ENCODE measurements at regions not wholly inside any gene's neighbourhood (a gene's known extent, or its start where the extent isn't known, plus 50 kb on each side); places are given as distances from the start of the nearest gene placed in this dataset.

- H3K36me3 ChIP-seq (ENCODE audit: control insufficient read depth in 2 of 2, insufficient read depth in 1 of 2, low read length in 2 of 2): no peaks in the 10 kb centered on the region
- no peaks in the 10 kb centered on the region for H3K4me1 ChIP-seq (ENCODE audit: control insufficient read depth, insufficient read depth, low read length)
- ChIA-PET CTCF (interaction anchor here (0.7 kb wide), 1 partner anchor 763 kb away, joined by 3 read pairs; no protein-coding TSS in a partner anchor), POLR2A (no interaction called here)
- TF ChIP-seq ZNF140 (tag by site-specific recombination; IDR thresholded peaks at IDR 0.05): no peak
- TF ChIP-seq ZNF221 (tag by site-specific recombination; IDR thresholded peaks at IDR 0.05; ENCODE audit: borderline replicate concordance): no peak
- no peak for TF ChIP-seq GLIS2 (tag by site-specific recombination; IDR thresholded peaks at IDR 0.05)
- no peak for TF ChIP-seq ZEB2 (tag by site-specific recombination; IDR thresholded peaks at IDR 0.05)
- TF ChIP-seq ZNF324 (tag by site-specific recombination; IDR thresholded peaks at IDR 0.05): no peak
- TF ChIP-seq ZNF16 (tag by site-specific recombination; IDR thresholded peaks at IDR 0.05; ENCODE audit: low read depth): no peak
- TF ChIP-seq, protein P1, sequence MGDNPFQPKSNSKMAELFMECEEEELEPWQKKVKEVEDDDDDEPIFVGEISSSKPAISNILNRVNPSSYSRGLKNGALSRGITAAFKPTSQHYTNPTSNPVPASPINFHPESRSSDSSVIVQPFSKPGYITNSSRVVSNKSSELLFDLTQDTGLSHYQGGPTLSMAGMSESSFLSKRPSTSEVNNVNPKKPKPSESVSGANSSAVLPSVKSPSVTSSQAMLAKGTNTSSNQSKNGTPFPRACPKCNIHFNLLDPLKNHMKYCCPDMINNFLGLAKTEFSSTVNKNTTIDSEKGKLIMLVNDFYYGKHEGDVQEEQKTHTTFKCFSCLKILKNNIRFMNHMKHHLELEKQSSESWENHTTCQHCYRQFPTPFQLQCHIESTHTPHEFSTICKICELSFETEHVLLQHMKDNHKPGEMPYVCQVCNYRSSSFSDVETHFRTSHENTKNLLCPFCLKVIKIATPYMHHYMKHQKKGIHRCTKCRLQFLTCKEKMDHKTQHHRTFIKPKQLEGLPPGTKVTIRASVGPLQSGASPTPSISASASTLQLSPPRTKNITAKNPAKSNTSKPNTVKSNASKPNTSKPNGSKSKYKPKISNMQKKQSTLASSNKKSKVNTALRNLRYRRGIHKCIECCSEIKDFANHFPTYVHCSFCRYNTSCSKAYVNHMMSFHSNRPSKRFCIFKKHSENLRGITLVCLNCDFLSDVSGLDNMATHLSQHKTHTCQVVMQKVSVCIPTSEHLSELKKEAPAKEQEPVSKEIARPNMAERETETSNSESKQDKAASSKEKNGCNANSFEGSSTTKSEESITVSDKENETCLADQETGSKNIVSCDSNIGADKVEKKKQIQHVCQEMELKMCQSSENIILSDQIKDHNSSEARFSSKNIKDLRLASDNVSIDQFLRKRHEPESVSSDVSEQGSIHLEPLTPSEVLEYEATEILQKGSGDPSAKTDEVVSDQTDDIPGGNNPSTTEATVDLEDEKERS (tag by site-specific recombination; IDR thresholded peaks at IDR 0.05): no peak
- TF ChIP-seq ZNF248 (tag by site-specific recombination; IDR thresholded peaks at IDR 0.05): no peak
- no peak overlapping the region for H3K4me3 ChIP-seq (ENCODE audit: low read depth, low read length)
- H3K27ac ChIP-seq (ENCODE audit: extremely low read depth, low read depth, low read length): no peak overlapping the region
- no peaks in the 10 kb centered on the region for H3K9me3 ChIP-seq (ENCODE audit: control insufficient read depth, insufficient read depth, low read depth, low read length)
Measured at GRCh38 chr6:66931787-66932186, 1224.8 kb upstream of the EYS start.

- H3K9me3 ChIP-seq (ENCODE audit: control insufficient read depth, insufficient read depth, low read depth, low read length): no peaks in the 10 kb centered on the region
- H3K36me3 ChIP-seq (ENCODE audit: control insufficient read depth in 2 of 2, insufficient read depth in 1 of 2, low read length in 2 of 2): no peaks in the 10 kb centered on the region
- CTCF ChIA-PET: no interaction called here
- H3K4me3 ChIP-seq (ENCODE audit: low read depth, low read length): no peak overlapping the region
- POLR2A ChIA-PET: no interaction called here
- H3K27ac ChIP-seq (ENCODE audit: extremely low read depth, low read depth, low read length): no peak overlapping the region
- H3K4me1 ChIP-seq (ENCODE audit: control insufficient read depth, insufficient read depth, low read length): no peaks in the 10 kb centered on the region
- no peak for TF ChIP-seq KLF7 (tag by site-specific recombination; IDR thresholded peaks at IDR 0.05; ENCODE audit: borderline replicate concordance)
- TF ChIP-seq, protein P2, sequence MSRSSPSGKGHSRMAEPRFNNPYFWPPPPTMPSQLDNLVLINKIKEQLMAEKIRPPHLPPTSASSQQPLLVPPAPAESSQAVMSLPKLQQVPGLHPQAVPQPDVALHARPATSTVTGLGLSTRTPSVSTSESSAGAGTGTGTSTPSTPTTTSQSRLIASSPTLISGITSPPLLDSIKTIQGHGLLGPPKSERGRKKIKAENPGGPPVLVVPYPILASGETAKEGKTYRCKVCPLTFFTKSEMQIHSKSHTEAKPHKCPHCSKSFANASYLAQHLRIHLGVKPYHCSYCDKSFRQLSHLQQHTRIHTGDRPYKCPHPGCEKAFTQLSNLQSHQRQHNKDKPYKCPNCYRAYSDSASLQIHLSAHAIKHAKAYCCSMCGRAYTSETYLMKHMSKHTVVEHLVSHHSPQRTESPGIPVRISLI (tag by site-specific recombination; IDR thresholded peaks at IDR 0.05): no peak
- no peak for TF ChIP-seq YY1 (tag by site-specific recombination; IDR thresholded peaks at IDR 0.05)
- TF ChIP-seq ZFP41 (tag by site-specific recombination; IDR thresholded peaks at IDR 0.05; ENCODE audit: borderline replicate concordance): no peak
- TF ChIP-seq, protein P3, sequence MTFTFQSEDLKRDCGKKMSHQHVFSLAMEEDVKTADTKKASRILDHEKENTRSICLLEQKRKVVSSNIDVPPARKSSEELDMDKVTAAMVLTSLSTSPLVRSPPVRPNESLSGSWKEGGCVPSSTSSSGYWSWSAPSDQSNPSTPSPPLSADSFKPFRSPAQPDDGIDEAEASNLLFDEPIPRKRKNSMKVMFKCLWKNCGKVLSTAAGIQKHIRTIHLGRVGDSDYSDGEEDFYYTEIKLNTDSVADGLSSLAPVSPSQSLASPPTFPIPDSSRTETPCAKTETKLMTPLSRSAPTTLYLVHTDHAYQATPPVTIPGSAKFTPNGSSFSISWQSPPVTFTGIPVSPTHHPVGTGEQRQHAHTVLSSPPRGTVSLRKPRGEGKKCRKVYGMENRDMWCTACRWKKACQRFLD (tag by site-specific recombination; IDR thresholded peaks at IDR 0.05): no peak
- TF ChIP-seq ZNF302 (tag by site-specific recombination; IDR thresholded peaks at IDR 0.05; ENCODE audit: low read depth): no peak
- TF ChIP-seq ZNF664 (tag by site-specific recombination; IDR thresholded peaks at IDR 0.05): no peak
- no peak for TF ChIP-seq ZBTB20 (tag by site-specific recombination; IDR thresholded peaks at IDR 0.05)
- TF ChIP-seq SETDB1 (IDR thresholded peaks at IDR 0.05; ENCODE audit: insufficient read length, low read length): no peak
- TF ChIP-seq ZNF629 (tag by site-specific recombination; IDR thresholded peaks at IDR 0.05): no peak
- no peak for TF ChIP-seq ZNF202 (tag by site-specific recombination; IDR thresholded peaks at IDR 0.05; ENCODE audit: borderline replicate concordance)
- TF ChIP-seq ZNF24 (tag by site-specific recombination; IDR thresholded peaks at IDR 0.05): no peak
- no peak for TF ChIP-seq ZFP69B (tag by site-specific recombination; IDR thresholded peaks at IDR 0.05)
- TF ChIP-seq, protein P4, sequence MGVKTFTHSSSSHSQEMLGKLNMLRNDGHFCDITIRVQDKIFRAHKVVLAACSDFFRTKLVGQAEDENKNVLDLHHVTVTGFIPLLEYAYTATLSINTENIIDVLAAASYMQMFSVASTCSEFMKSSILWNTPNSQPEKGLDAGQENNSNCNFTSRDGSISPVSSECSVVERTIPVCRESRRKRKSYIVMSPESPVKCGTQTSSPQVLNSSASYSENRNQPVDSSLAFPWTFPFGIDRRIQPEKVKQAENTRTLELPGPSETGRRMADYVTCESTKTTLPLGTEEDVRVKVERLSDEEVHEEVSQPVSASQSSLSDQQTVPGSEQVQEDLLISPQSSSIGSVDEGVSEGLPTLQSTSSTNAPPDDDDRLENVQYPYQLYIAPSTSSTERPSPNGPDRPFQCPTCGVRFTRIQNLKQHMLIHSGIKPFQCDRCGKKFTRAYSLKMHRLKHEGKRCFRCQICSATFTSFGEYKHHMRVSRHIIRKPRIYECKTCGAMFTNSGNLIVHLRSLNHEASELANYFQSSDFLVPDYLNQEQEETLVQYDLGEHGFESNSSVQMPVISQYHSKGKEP (tag by site-specific recombination; IDR thresholded peaks at IDR 0.05): no peak
- no peak for TF ChIP-seq ZNF623 (tag by site-specific recombination; IDR thresholded peaks at IDR 0.05)
- TF ChIP-seq ZNF580 (tag by site-specific recombination; IDR thresholded peaks at IDR 0.05): no peak
- TF ChIP-seq ZNF423 (tag by site-specific recombination; IDR thresholded peaks at IDR 0.05): no peak
Measured at GRCh38 chr6:66930559-66931290, 1223.7 kb upstream of the EYS start.

Data from HEK293 (cell line).